Head of caudate nucleus (tissue), 42 donors: ENCODE measurements at regions not wholly inside any gene's neighbourhood (a gene's known extent, or its start where the extent isn't known, plus 50 kb on each side); places are given as distances from the start of the nearest gene placed in this dataset.
"Not testable (repeated sequence)": the region's sequence is repeated elsewhere in the genome, so short reads cannot be mapped to it uniquely, and the experiment has no call there.

ENCODE experiments used
- DNase-seq, 42 donors: peaks; one replicate each; pipeline versions ENCODE4 v3.0.0 to v3.0.0-alpha.2; 2020 to 2021; ENCODE audit warnings: mixed read lengths in 7 of 42
- intact Hi-C: fragments of 100-400 bp; cut with DNase I; formaldehyde crosslinking; loops from one replicate; pipeline ENCODE4 v1.15.0; 2022

- no peak for DNase-seq
- intact Hi-C loops, result no loop called here
Measured at GRCh38 chr14:101616202-101616601, 54.9 kb downstream of the DIO3 start.

GRCh38 chr14:101619484-101619883 is 58.2 kb downstream of the DIO3 start:
- no peak for DNase-seq
- intact Hi-C loops, result no loop called here

GRCh38 chr14:101620031-101620788 is 58.9 kb downstream of the DIO3 start:
- intact Hi-C loops, result no loop called here
- DNase-seq, result peak in 4 of 42 donors; percentile 3 to 24 (median 12)

GRCh38 chr14:101620821-101621785 is 59.8 kb downstream of the DIO3 start:
- intact Hi-C loops, result no loop called here

GRCh38 chr14:101622251-101623076 is 61.2 kb downstream of the DIO3 start:
- intact Hi-C loops, result no loop called here
- peak in 1 of 42 donors; percentile 2 for DNase-seq

More at GRCh38 chr14:101620821-101621785, 59.8 kb downstream of the DIO3 start:
- peak in 3 of 42 donors; percentile 4 to 36 (median 12) for DNase-seq

GRCh38 chr14:101623077-101623372 is 61.7 kb downstream of the DIO3 start:
- no peak for DNase-seq
- intact Hi-C loops, result no loop called here

- intact Hi-C loops, result no loop called here
- peak in 2 of 42 donors; percentile 2 to 25 for DNase-seq
Measured at GRCh38 chr14:101623685-101624444, 62.6 kb downstream of the DIO3 start.

- intact Hi-C loops, result no loop called here
- peak in 1 of 42 donors; percentile 1 for DNase-seq
Measured at GRCh38 chr14:101624536-101624935, 63.2 kb downstream of the DIO3 start.

- peak in 2 of 42 donors; percentile 3 to 30 for DNase-seq
- intact Hi-C loops, result no loop called here
Measured at GRCh38 chr14:101625336-101626097, 64.2 kb downstream of the DIO3 start.

- DNase-seq, result no peak
- intact Hi-C loops, result no loop called here
Measured at GRCh38 chr14:101626331-101626730, 65.0 kb downstream of the DIO3 start.

GRCh38 chr14:101627915-101628262 is 66.6 kb downstream of the DIO3 start:
- intact Hi-C loops, result no loop called here
- DNase-seq, result no peak

- intact Hi-C loops, result no loop called here
- DNase-seq, result peak; percentile 59 to 91 (median 83)
Measured at GRCh38 chr14:101628471-101628966, 67.2 kb downstream of the DIO3 start.

- no peak for DNase-seq
- intact Hi-C loops, result no loop called here
Measured at GRCh38 chr14:101628975-101629374, 67.7 kb downstream of the DIO3 start.

- intact Hi-C loops, result no loop called here
- DNase-seq, result no peak
Measured at GRCh38 chr14:101630056-101630965, 69.0 kb downstream of the DIO3 start.

GRCh38 chr14:101631199-101631598 is 69.9 kb downstream of the DIO3 start:
- intact Hi-C loops, result no loop called here
- no peak for DNase-seq

GRCh38 chr14:101631970-101632369 is 70.7 kb downstream of the DIO3 start:
- intact Hi-C loops, DNase-seq: not testable (repeated sequence)

GRCh38 chr14:101632520-101632919 is 71.2 kb downstream of the DIO3 start:
- no peak for DNase-seq
- intact Hi-C loops, result no loop called here
